Testis (tissue), 2 donors: ENCODE measurements at regions not wholly inside any gene's neighbourhood (a gene's known extent, or its start where the extent isn't known, plus 50 kb on each side); places are given as distances from the start of the nearest gene placed in this dataset.

Experiments used
- CTCF ChIP-seq, 3 experiments: fragments of 450-650 bp in 2 of 3; fragments of 200-600 bp in 1 of 3; sonication (generic) in 1 of 3; IDR thresholded peaks; one replicate each; pipeline ENCODE4 v1.5.1; 2016 to 2019; ENCODE audit warnings: antibody characterized with exemption in 3 of 3, mild to moderate bottlenecking in 2 of 3, moderate library complexity in 1 of 3
- POLR2A ChIP-seq: fragments of 450-650 bp; IDR thresholded peaks from one replicate; pipeline ENCODE4 v1.6.1; 2017; ENCODE audit warnings: antibody characterized with exemption, mild to moderate bottlenecking, moderate library complexity

DNA sequence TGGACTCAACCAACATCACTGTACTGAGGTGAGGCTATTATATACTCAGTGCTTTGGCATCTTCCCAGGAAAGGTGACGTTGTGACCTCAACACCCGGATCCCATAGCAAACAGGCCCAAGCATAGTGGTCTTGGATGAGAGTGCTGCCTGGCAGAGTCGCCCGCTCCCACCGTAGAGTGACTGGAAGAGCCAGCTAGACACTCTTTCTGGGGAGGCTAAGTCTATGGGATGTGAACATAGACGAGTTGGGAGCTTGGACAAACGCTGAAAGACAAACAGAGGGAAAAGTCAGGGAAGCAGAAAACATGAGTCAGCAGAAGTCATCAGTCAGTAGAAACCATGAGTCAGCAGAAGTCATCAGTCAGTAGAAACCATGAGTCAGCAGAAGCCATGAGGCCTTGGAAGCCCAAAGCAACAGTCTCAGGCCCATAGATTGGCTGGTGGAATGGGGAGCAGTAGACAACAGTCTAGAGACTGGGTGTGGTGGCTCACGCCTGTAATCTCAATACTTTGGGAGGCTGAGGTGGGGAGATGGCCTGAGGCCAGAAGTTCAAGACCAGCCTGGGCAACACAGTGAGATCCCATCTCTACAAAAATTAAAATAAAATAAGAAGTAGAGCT is 66.4 kb upstream of the MAP1LC3B2 start:
- TF ChIP-seq CTCF (IDR thresholded peaks at IDR 0.05) (no peak), POLR2A (no peak)
